Stomach (tissue), 8 donors: ENCODE measurements at regions not wholly inside any gene's neighbourhood (a gene's known extent, or its start where the extent isn't known, plus 50 kb on each side); places are given as distances from the start of the nearest gene placed in this dataset.
A peak's percentile ranks its signal among the peaks of the same experiment; 100 is the strongest.
"Not testable (repeated sequence)": the region's sequence is repeated elsewhere in the genome, so short reads cannot be mapped to it uniquely, and the experiment has no call there.

Experiments
- DNase-seq, 2 donors: peaks; one replicate each; pipeline versions ENCODE4 v3.0.0 to v3.0.0-alpha.2; 2013 to 2019
- H3K27ac ChIP-seq, 5 donors: fragments of 200-600 bp in 4 of 5; sonication (generic) in 4 of 5; one replicate each; pipeline ENCODE4 v1.5.1; 2013 to 2019; ENCODE audit warnings: mild to moderate bottlenecking in 1 of 5, moderate library complexity in 1 of 5
- H3K27me3 ChIP-seq, 3 donors: fragments of 200-600 bp; sonication (generic); one replicate each; pipeline ENCODE4 v1.5.1; 2017 to 2019; ENCODE audit warnings: mixed run types in 1 of 3
- H3K36me3 ChIP-seq, 4 donors: fragments of 200-600 bp; sonication (generic); 1 replicate in 3 of 4; 2 replicates in 1 of 4; pipeline ENCODE4 v1.5.1; 2016 to 2019
- H3K4me1 ChIP-seq, 4 donors: fragments of 200-600 bp; sonication (generic); one replicate each; pipeline ENCODE4 v1.5.1; 2016 to 2019
- H3K4me3 ChIP-seq, 4 donors: fragments of 200-600 bp; sonication (generic) in 3 of 4; one replicate each; pipeline ENCODE4 v1.5.1; 2016 to 2019; ENCODE audit warnings: mild to moderate bottlenecking in 1 of 4
- H3K9me3 ChIP-seq, 4 donors: fragments of 200-600 bp; sonication (generic); one replicate each; pipeline ENCODE4 v1.5.1; 2016 to 2019
- WGBS, 5 donors: extraction: QIAGEN DNeasy Blood & Tissue Kit in 3 of 5; methylation state at CpG; one replicate each; pipeline versions ENCODE4 v1.1.5 to v1.1.7; 2013 to 2018; 5-methylcytosine and 5-hydroxymethylcytosine counted together
- intact Hi-C: fragments of 100-400 bp; cut with DNase I; formaldehyde crosslinking; loops from one replicate; pipeline ENCODE4 v1.15.1; 2023; ENCODE audit warnings: low total_unique reads
- TF ChIP-seq, protein P1 (sequence below), 7 experiments: fragments of 450-650 bp in 4 of 7; fragments of 200-600 bp in 3 of 7; sonication (generic) in 3 of 7; IDR thresholded peaks; one replicate each; pipeline ENCODE4 v1.5.1; 2016 to 2019; ENCODE audit warnings: antibody characterized with exemption in 7 of 7, control low read depth in 2 of 7, mild to moderate bottlenecking in 1 of 7
- donor health status: healthy with polysubstance abuse.
- donor health status: Bipolar disorder and iron deficiency.
- donor health status: healthy.

DNA sequence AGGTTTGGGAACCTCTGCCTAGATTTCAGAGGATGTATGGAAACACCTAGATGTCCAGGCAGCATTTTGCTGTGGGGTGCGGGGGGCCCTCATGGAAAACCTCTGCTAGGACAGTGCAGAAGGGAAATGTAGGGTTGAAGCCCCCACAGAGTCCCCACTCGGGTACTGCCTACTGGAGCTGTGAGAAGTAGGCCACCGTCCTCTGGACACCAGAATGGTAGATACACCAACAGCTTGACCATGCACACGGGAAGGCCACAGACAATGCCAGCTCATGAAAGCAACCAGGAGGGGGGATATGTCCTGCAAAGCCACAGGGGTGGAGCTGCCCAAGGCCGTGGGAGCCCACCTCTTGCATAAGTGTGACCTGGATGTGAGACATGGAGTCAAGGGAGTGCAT is 1336.5 kb downstream of the SPATA31A7 start:
- H3K36me3 ChIP-seq, H3K4me1 ChIP-seq, H3K4me3 ChIP-seq, DNase-seq, H3K9me3 ChIP-seq, intact Hi-C loops, H3K27me3 ChIP-seq, H3K27ac ChIP-seq: not testable (repeated sequence)
- 73 to 92% (median 86%) methylated on average over 3 to 5 of the region's 5 CpGs for WGBS, 5 donors

DNA sequence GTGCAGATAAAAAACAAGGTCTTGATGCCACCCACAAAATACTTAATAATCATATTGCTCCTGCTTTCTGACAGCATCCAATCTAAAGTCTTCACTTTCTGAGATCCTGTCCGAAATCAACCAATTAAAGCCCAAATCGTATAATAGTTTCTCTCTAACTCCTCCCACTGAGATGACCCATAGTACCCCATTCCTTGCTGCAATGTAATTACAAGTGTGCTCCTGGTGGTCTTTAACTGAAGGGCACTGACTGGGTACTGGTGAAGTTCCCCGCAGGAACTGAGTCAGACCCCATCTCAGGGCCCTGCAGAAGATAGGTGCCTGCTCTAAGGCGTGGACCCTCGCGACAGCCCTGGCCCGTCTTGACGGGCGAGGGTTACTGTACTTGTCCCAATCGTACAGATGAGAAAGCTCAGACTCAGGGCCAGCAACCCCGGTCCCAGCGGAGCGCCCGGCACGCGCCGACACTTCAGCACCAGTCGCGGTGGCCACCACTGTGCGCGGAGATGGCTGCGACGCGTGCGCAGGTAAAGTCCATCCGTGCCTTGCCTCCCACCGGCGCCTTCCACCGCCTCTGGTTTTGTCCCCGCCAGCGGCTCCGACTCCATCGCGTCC is 1342.4 kb downstream of the SPATA31A7 start:
- H3K27ac ChIP-seq, DNase-seq, intact Hi-C loops, H3K9me3 ChIP-seq, H3K36me3 ChIP-seq, H3K27me3 ChIP-seq, H3K4me1 ChIP-seq: not testable (repeated sequence)
- H3K4me3 ChIP-seq, result peak overlapping the region in 1 of 4 donors; percentile 34
- 2 to 29% (median 10%) methylated on average over 1 to 9 of the region's 34 CpGs for WGBS, 5 donors

DNA sequence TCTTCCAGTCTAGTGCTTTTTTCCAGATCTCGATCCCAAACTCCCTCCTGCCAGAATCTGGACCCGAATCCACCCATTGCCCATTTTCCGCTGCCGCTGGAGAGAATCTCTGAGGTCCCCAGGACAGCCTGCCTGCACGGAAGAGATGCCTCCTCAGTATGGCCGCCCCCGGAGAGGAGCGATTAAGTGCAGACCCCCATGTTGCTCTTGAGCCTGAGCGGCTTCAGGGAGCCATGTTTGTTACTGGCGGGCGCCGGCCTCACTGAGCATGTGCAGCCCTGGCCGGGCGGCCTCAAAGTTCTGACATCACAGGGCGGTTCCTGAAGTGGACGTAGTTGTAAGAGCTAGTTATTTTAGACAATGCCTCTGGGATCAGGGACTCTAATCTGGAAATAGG is 1342.9 kb downstream of the SPATA31A7 start:
- H3K9me3 ChIP-seq, intact Hi-C loops, H3K27me3 ChIP-seq, H3K4me1 ChIP-seq, H3K27ac ChIP-seq, H3K36me3 ChIP-seq: not testable (repeated sequence)
- WGBS, 5 donors, result 0 to 3% (median 0%) methylated on average over 1 to 4 of the region's 16 CpGs; no CpG with 5 or more reads in 2 of the 5 donors
- H3K4me3 ChIP-seq, result peak overlapping the region in 1 of 4 donors; percentile 34
- DNase-seq, result peak in 1 of 2 donors; percentile 26

DNA sequence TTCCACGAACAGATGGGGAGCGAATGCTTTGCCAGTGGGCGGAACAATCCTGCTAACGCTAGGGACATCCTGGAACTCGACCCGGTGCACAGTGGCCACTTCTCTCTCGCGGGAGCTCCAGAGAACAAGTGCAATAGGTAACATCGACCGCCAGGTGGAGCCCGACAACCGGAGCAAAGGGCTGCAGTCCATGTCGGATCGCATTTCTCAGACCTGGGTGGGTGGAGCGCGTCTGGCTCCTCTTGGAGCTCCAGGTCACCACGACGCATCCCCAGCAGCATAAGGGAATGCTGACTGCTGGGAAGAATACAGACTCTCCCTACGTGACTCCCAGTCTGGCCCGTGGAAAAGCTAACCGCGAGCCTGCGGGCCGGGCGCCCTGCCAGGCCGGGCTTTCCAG is 1360.7 kb downstream of the SPATA31A7 start:
- intact Hi-C loops, H3K4me1 ChIP-seq, DNase-seq, H3K9me3 ChIP-seq, H3K4me3 ChIP-seq, H3K27me3 ChIP-seq, H3K36me3 ChIP-seq, H3K27ac ChIP-seq: not testable (repeated sequence)
- TF ChIP-seq, protein P1, sequence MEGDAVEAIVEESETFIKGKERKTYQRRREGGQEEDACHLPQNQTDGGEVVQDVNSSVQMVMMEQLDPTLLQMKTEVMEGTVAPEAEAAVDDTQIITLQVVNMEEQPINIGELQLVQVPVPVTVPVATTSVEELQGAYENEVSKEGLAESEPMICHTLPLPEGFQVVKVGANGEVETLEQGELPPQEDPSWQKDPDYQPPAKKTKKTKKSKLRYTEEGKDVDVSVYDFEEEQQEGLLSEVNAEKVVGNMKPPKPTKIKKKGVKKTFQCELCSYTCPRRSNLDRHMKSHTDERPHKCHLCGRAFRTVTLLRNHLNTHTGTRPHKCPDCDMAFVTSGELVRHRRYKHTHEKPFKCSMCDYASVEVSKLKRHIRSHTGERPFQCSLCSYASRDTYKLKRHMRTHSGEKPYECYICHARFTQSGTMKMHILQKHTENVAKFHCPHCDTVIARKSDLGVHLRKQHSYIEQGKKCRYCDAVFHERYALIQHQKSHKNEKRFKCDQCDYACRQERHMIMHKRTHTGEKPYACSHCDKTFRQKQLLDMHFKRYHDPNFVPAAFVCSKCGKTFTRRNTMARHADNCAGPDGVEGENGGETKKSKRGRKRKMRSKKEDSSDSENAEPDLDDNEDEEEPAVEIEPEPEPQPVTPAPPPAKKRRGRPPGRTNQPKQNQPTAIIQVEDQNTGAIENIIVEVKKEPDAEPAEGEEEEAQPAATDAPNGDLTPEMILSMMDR (IDR thresholded peaks at IDR 0.05), result peak in 1 of 7 experiments; percentile 6
- 4 to 11% (median 7%) methylated on average over 6 of the region's 26 CpGs; no CpG with 5 or more reads in 2 of the 5 donors for WGBS, 5 donors

DNA sequence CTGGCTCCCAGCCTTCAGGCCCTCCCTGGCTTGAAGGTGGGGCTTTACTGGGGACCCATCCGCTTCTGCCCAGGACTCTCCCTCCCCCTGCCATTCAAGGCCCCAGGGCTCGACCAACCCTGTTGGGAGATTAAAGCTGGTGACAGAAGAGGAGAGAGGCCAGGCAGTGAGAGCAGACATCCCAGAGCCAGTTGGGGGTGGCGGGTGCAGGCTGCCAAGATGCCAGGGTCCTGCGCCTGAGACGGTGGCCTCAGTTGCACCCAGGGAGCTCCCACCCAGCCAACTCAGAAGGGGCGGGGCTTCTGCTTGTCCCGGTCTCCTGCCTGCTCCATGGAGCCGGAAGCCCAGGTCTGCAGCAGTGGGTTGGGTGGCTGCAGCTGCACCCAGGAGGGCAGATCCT is 1370.8 kb downstream of the SPATA31A7 start:
- intact Hi-C loops, result not testable (repeated sequence)

DNA sequence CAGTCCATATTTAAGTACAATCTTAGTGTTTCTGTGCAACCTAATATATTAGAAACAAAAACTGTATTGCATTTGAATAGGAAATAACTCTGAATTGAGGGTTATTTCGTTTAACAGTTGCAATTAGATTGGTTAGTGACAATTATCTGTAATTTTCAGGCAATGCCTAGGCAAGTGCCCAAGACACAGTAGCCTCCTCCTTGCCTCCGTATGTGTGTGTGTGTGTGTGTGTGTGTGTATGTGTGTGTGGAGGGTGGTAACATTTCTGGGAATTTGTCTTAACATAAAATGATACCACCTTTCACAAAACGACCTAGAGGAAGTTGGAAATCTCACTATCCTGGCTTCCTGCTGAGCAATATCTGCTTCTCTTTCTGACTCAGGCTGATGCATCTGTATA is 1375.3 kb downstream of the SPATA31A7 start:
- H3K4me3 ChIP-seq, H3K27me3 ChIP-seq, DNase-seq, intact Hi-C loops, H3K27ac ChIP-seq, H3K9me3 ChIP-seq, H3K36me3 ChIP-seq, H3K4me1 ChIP-seq: not testable (repeated sequence)
- WGBS, 5 donors, result 20 to 51% (median 45%) methylated on average over 1 to 2 of the region's 3 CpGs

More for the DNA sequence above, 1370.8 kb downstream of the SPATA31A7 start:
- H3K4me1 ChIP-seq, DNase-seq, H3K27ac ChIP-seq, H3K9me3 ChIP-seq, H3K27me3 ChIP-seq, H3K36me3 ChIP-seq, H3K4me3 ChIP-seq: not testable (repeated sequence)
- 60 to 86% (median 73%) methylated on average over 1 to 3 of the region's 8 CpGs; no CpG with 5 or more reads in 1 of the 5 donors for WGBS, 5 donors

DNA sequence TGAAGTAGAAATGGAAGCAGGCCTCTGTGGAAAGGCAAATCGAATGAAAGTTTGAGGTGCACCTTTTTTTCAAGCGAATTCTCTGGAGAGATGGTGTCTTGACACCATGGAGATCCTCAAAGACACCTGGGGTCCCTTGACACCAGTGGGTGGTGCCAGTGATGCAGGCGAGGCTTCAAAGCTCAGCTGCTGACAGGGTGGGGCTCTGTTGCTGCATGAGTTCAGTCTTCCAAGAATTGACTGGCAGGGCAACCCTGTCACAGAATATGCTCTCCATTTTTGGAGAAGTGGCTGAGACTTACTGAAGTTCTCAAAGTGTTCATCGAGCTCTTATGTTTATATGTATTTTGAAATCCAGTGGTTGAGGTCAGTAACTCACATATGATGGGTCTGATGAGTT is 1376.6 kb downstream of the SPATA31A7 start:
- H3K27ac ChIP-seq, H3K4me1 ChIP-seq, DNase-seq, H3K4me3 ChIP-seq, H3K27me3 ChIP-seq, H3K36me3 ChIP-seq, H3K9me3 ChIP-seq, intact Hi-C loops: not testable (repeated sequence)
- no CpG with 5 or more reads among the region's 4 CpGs for WGBS, 5 donors

DNA sequence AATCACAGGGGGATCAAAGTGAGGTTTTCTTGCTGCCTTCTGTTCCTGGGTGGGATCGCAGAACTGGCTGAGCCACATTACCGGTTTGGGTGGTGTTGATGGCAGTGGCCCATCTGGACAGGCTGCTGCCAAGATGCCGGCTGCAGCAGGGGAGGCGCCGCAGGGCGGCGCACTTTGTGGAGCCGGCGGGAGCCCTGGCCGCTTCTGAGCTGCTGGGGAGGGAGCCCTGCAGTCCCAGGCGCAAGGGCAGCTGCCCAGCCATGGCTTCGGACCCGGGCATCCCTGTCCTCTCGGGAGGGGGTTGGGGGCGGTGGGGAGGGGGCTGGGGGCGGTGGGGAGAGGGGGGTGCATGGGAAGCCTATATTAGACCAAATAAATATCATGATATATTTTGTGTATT is 1407.3 kb downstream of the SPATA31A7 start:
- H3K4me3 ChIP-seq, intact Hi-C loops, H3K27me3 ChIP-seq, H3K27ac ChIP-seq, H3K9me3 ChIP-seq, DNase-seq, H3K4me1 ChIP-seq, H3K36me3 ChIP-seq: not testable (repeated sequence)
- 28 to 80% (median 44%) methylated on average over 1 to 5 of the region's 16 CpGs; no CpG with 5 or more reads in 1 of the 5 donors for WGBS, 5 donors
